DOHH2 (cell line): ENCODE measurements at regions not wholly inside any gene's neighbourhood (a gene's known extent, or its start where the extent isn't known, plus 50 kb on each side); places are given as distances from the start of the nearest gene placed in this dataset.

ENCODE experiments used
- H3F3A ChIP-seq: fragments of 200-600 bp; sonication (generic), shearing (Covaris generic); 2 replicates; pipeline ENCODE4 v1.6.0; 2016; ENCODE audit warnings: antibody characterized with exemption, mild to moderate bottlenecking; ENCODE audit not compliant: control insufficient read depth, insufficient read depth
- H3K27ac ChIP-seq: fragments of 200-600 bp; sonication (generic); 2 replicates; pipeline ENCODE4 v1.5.1; 2014; ENCODE audit warnings: low read depth, mild to moderate bottlenecking, low read length, moderate library complexity
- H3K27me3 ChIP-seq: fragments of 200-600 bp; sonication (generic); 2 replicates; pipeline ENCODE4 v1.6.1; 2014; ENCODE audit warnings: mild to moderate bottlenecking, low read length, mixed read lengths; ENCODE audit not compliant: control insufficient read depth
- H3K36me3 ChIP-seq: fragments of 200-600 bp; sonication (generic); 2 replicates; pipeline ENCODE4 v1.6.1; 2014; ENCODE audit warnings: mild to moderate bottlenecking, low read length, moderate library complexity, mixed read lengths; ENCODE audit not compliant: control insufficient read depth
- H3K4me1 ChIP-seq: fragments of 200-600 bp; sonication (generic); 2 replicates; pipeline ENCODE4 v1.6.1; 2014; ENCODE audit warnings: mild to moderate bottlenecking, low read length, mixed read lengths; ENCODE audit not compliant: control insufficient read depth
- H3K4me2 ChIP-seq: fragments of 200-600 bp; sonication (generic); 2 replicates; pipeline ENCODE4 v1.6.0; 2014; ENCODE audit warnings: mild to moderate bottlenecking, low read length, moderate library complexity
- H3K4me3 ChIP-seq: fragments of 200-600 bp; sonication (generic); 2 replicates; pipeline ENCODE4 v1.5.1; 2014; ENCODE audit warnings: mild to moderate bottlenecking, low read length, mixed read lengths
- H3K79me2 ChIP-seq: fragments of 200-600 bp; sonication (generic); 2 replicates; pipeline ENCODE4 v1.6.1; 2014; ENCODE audit warnings: mild to moderate bottlenecking, low read length, mixed read lengths; ENCODE audit not compliant: control insufficient read depth
- H3K9me2 ChIP-seq: fragments of 200-600 bp; sonication (generic); replicated peaks from 2 replicates; pipeline ENCODE4 v1.6.1; 2014; ENCODE audit warnings: mild to moderate bottlenecking, low read length, mixed read lengths; ENCODE audit not compliant: control insufficient read depth
- H3K9me3 ChIP-seq: fragments of 200-600 bp; sonication (generic); 2 replicates; pipeline ENCODE4 v1.6.1; 2014; ENCODE audit warnings: antibody characterized with exemption, low read length, mixed read lengths; ENCODE audit not compliant: control insufficient read depth, insufficient read depth
- H4K20me1 ChIP-seq: fragments of 200-600 bp; sonication (generic); 2 replicates; pipeline ENCODE4 v1.6.0; 2014; ENCODE audit warnings: low read depth, mild to moderate bottlenecking, antibody characterized with exemption, low read length, moderate library complexity; ENCODE audit not compliant: control insufficient read depth, insufficient read depth
- EZH2phosphoT487 ChIP-seq: fragments of 200-600 bp; sonication (generic); IDR thresholded peaks from 2 replicates; pipeline ENCODE4 v1.6.1; 2017; ENCODE audit warnings: borderline replicate concordance, mild to moderate bottlenecking, antibody characterized with exemption, low read length, moderate library complexity, mixed read lengths
- TF ChIP-seq, protein P1 (sequence below): fragments of 200-600 bp; sonication (generic); IDR thresholded peaks from one replicate; pipeline ENCODE4 v1.5.1; 2014; ENCODE audit warnings: antibody characterized with exemption, mild to moderate bottlenecking, low read depth, low read length; ENCODE audit not compliant: poor library complexity, severe bottlenecking

DNA sequence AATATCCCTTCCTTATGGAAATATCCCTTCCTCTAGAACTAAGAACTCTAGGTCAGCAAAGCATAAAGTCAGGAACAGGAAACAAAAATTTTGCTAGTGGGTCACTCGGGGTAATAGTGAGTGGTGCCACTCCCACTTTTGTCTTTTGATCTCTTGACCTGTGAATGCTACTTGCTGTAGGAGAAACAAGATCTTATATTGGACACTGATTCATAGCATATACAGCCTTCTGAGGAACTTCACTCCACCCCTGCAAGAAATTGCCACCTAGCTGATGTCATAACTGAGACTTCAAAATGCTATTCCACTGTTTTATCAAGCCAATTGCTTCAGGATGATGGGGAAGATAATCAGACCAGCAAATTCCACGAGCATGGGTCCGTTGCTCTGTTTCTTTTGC, 53.3 kb upstream of the PRSS3 start:
- Histone ChIP-seq H3K9me3 (no peaks in the 10 kb centered on the region), H3K36me3 (no peaks in the 10 kb centered on the region), H3K27me3 (no peaks in the 10 kb centered on the region), H3F3A (no peaks in the 10 kb centered on the region), H3K79me2 (no peaks in the 10 kb centered on the region), H3K4me1 (peaks cover 4% of the 10 kb centered on the region), H3K4me2 (no peak overlapping the region), H3K4me3 (no peak overlapping the region), H3K9me2 (no peaks in the 10 kb centered on the region), H4K20me1 (no peaks in the 10 kb centered on the region), H3K27ac (no peak overlapping the region)
- TF ChIP-seq EZH2phosphoT487: no peak
- TF ChIP-seq, protein P1, sequence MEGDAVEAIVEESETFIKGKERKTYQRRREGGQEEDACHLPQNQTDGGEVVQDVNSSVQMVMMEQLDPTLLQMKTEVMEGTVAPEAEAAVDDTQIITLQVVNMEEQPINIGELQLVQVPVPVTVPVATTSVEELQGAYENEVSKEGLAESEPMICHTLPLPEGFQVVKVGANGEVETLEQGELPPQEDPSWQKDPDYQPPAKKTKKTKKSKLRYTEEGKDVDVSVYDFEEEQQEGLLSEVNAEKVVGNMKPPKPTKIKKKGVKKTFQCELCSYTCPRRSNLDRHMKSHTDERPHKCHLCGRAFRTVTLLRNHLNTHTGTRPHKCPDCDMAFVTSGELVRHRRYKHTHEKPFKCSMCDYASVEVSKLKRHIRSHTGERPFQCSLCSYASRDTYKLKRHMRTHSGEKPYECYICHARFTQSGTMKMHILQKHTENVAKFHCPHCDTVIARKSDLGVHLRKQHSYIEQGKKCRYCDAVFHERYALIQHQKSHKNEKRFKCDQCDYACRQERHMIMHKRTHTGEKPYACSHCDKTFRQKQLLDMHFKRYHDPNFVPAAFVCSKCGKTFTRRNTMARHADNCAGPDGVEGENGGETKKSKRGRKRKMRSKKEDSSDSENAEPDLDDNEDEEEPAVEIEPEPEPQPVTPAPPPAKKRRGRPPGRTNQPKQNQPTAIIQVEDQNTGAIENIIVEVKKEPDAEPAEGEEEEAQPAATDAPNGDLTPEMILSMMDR: no peak

DNA sequence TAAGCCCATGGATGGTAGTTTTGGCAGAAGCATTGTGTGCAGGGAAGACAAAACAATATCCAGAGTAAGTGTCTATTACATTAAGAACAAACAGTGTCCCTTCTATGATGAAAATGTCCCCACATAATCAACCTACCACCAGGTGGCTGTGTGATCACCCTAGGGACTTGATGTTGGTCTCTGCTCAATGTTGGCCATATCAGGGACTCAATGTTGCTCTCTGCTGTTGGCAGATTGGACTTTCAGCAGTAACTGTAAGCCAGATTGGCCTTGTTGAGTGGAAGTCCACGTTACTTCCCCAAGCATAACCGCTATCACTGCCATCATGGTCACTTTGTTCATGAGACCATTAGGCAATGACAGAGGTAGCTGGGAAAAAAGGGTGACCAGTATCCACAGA, 52.8 kb upstream of the PRSS3 start:
- no peak for TF ChIP-seq EZH2phosphoT487
- TF ChIP-seq, protein P1: peak; percentile 27
- Histone ChIP-seq H3K4me2 (no peak overlapping the region), H3K4me3 (no peak overlapping the region), H3F3A (no peaks in the 10 kb centered on the region), H3K9me3 (no peaks in the 10 kb centered on the region), H3K27ac (no peak overlapping the region), H3K9me2 (no peaks in the 10 kb centered on the region), H3K27me3 (no peaks in the 10 kb centered on the region), H3K4me1 (peaks cover 4% of the 10 kb centered on the region), H4K20me1 (no peaks in the 10 kb centered on the region), H3K36me3 (no peaks in the 10 kb centered on the region), H3K79me2 (no peaks in the 10 kb centered on the region)
